DOHH2 (cell line): ENCODE measurements at regions not wholly inside any gene's neighbourhood (a gene's known extent, or its start where the extent isn't known, plus 50 kb on each side); places are given as distances from the start of the nearest gene placed in this dataset.

Source experiments
- EZH2phosphoT487 ChIP-seq: fragments of 200-600 bp; sonication (generic); IDR thresholded peaks from 2 replicates; pipeline ENCODE4 v1.6.1; 2017; ENCODE audit warnings: borderline replicate concordance, mild to moderate bottlenecking, antibody characterized with exemption, low read length, moderate library complexity, mixed read lengths
- TF ChIP-seq, protein P1 (sequence below): fragments of 200-600 bp; sonication (generic); IDR thresholded peaks from one replicate; pipeline ENCODE4 v1.5.1; 2014; ENCODE audit warnings: antibody characterized with exemption, mild to moderate bottlenecking, low read depth, low read length; ENCODE audit not compliant: poor library complexity, severe bottlenecking

DNA sequence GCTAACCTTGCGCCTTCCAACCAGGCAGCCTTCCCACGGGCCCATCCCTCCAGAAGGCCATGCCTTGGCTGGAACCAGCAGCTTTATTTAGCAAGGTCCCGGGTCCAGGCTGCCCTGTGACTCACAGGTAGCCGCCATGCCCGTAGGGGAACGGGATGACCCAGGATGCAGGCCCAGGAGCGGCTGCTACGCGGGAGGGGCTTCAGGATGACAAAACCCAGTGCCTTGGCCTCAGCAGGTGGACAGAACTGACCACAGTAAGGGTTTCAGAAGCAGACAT is 63.3 kb downstream of the RTP5 start:
- TF ChIP-seq, protein P1, sequence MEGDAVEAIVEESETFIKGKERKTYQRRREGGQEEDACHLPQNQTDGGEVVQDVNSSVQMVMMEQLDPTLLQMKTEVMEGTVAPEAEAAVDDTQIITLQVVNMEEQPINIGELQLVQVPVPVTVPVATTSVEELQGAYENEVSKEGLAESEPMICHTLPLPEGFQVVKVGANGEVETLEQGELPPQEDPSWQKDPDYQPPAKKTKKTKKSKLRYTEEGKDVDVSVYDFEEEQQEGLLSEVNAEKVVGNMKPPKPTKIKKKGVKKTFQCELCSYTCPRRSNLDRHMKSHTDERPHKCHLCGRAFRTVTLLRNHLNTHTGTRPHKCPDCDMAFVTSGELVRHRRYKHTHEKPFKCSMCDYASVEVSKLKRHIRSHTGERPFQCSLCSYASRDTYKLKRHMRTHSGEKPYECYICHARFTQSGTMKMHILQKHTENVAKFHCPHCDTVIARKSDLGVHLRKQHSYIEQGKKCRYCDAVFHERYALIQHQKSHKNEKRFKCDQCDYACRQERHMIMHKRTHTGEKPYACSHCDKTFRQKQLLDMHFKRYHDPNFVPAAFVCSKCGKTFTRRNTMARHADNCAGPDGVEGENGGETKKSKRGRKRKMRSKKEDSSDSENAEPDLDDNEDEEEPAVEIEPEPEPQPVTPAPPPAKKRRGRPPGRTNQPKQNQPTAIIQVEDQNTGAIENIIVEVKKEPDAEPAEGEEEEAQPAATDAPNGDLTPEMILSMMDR = no peak
- TF ChIP-seq EZH2phosphoT487 = no peak
